22Rv1 (cell line): ENCODE measurements at regions not wholly inside any gene's neighbourhood (a gene's known extent, or its start where the extent isn't known, plus 50 kb on each side); places are given as distances from the start of the nearest gene placed in this dataset.

Experiments used
- ZFX ChIP-seq: fragments of 450-650 bp; IDR thresholded peaks from 2 replicates; pipeline ENCODE4 v1.6.1; 2017; ENCODE audit warnings: antibody characterized with exemption, borderline replicate concordance
- TF ChIP-seq, protein P1 (sequence below): fragments of 450-650 bp; IDR thresholded peaks from 2 replicates; pipeline ENCODE4 v1.5.1; 2017; ENCODE audit warnings: mild to moderate bottlenecking

DNA sequence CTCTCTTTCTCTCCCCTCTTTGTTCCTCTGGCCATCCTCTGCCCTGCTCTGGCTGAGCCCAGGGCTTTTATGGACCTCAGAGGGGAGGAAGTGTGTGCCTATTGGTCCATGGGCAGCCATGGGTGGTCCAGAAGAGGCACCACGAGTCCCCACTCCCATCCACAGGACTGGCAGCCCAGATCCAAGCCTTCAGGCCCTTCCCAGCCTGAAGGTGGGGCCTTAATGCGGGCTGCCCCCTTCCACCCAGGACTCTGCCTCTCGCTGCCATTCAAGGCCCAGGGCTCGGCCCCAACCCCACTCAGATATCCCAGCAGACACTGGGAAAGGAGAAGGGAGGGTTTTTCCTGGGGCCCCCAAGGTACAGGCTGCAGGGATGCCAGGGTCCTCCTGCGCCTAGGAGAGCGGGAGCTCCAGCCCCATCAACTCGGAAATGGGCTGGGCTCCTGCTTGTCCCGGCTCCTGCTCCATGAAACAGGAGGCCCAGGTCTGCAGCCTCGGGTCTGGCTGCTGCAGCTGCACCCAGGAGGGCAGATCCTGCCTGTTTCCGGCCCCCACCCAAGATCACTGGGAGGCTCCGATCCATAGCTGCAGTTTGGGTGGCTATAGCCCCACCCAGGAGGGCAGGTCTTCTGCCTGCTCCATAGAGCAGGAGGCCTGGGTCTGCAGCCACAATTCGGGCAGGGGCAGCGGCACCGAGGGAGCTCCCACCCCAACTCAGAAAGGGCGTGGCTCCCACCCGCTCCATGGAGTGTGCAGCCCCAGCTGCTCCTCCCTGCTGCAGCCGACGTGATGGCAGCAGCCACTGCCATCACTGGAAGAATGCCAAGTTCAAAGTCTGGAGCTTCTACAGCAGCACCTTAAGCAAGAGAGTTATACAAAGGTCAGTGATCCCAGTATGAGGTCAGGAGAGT is 116.6 kb upstream of the RBBP8 start:
- TF ChIP-seq, protein P1, sequence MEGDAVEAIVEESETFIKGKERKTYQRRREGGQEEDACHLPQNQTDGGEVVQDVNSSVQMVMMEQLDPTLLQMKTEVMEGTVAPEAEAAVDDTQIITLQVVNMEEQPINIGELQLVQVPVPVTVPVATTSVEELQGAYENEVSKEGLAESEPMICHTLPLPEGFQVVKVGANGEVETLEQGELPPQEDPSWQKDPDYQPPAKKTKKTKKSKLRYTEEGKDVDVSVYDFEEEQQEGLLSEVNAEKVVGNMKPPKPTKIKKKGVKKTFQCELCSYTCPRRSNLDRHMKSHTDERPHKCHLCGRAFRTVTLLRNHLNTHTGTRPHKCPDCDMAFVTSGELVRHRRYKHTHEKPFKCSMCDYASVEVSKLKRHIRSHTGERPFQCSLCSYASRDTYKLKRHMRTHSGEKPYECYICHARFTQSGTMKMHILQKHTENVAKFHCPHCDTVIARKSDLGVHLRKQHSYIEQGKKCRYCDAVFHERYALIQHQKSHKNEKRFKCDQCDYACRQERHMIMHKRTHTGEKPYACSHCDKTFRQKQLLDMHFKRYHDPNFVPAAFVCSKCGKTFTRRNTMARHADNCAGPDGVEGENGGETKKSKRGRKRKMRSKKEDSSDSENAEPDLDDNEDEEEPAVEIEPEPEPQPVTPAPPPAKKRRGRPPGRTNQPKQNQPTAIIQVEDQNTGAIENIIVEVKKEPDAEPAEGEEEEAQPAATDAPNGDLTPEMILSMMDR = no peak
- no peak for TF ChIP-seq ZFX
